ENCODE measurements at regions not wholly inside any gene's neighbourhood (a gene's known extent, or its start where the extent isn't known, plus 50 kb on each side); places are given as distances from the start of the nearest gene placed in this dataset.

- TF ChIP-seq CTCF (conservative IDR thresholded peaks at IDR 0.05; ENCODE audit: low read depth, low read length) (no peak), EZH2 (IDR thresholded peaks at IDR 0.05; ENCODE audit: low read length, unreplicated experiment) (no peak)
These were observed 228.3 kb upstream of the GBE1 start for GRCh38 chr3:81989758-81990157.

Measured in PC-3 (cell line).